ENCODE measurements at regions not wholly inside any gene's neighbourhood (a gene's known extent, or its start where the extent isn't known, plus 50 kb on each side); places are given as distances from the start of the nearest gene placed in this dataset.
A peak's percentile ranks its signal among the peaks of the same experiment; 100 is the strongest.

- DNase-seq (ENCODE audit: low read depth in 2 of 2): no peak
These were observed 127.0 kb downstream of the CHSY1 start for GRCh38 chr15:101124731-101125451.

GRCh38 chr15:101123222-101123910, 128.5 kb downstream of the CHSY1 start:
- no peak for DNase-seq (ENCODE audit: low read depth in 2 of 2)

- DNase-seq (ENCODE audit: low read depth in 2 of 2): no peak
These were observed 129.0 kb downstream of the CHSY1 start for GRCh38 chr15:101122806-101123205.

DNA sequence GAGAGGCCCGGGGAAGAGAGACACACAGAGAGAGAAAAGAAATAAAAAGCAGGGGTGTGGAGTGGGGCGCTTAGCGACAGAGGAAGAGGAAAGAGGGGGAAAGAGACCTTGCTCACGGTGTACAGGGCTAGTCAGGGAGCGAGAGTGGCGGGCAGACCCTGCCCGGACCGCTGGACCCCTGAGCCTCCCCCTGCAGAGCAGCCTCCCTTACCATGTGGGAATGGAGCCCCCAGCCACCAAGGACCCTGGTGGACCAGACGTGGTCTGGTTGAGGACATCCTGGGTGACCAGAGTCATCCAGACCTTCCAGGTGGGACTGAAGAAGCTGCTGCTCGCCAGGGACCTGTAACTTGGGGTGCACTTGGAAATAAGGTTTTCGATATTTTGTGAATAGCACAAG, 129.6 kb downstream of the CHSY1 start:
- DNase-seq (ENCODE audit: low read depth in 2 of 2): no peak

GRCh38 chr15:101121511-101122090, 130.2 kb downstream of the CHSY1 start:
- peak in 1 of 2 donors; percentile 35 for DNase-seq (ENCODE audit: low read depth in 2 of 2)

GRCh38 chr15:101120987-101121386, 130.9 kb downstream of the CHSY1 start:
- DNase-seq (ENCODE audit: low read depth in 2 of 2): no peak

GRCh38 chr15:101120473-101120872, 131.4 kb downstream of the CHSY1 start:
- DNase-seq (ENCODE audit: low read depth in 2 of 2): no peak

Measured in stimulated activated CD8-positive, alpha-beta memory T cell treated with anti-CD3 and anti-CD28 coated beads, Interleukin-7, amount 100 ng/mL, for 4 hours (primary cell).